Motor neuron (in vitro differentiated cells): ENCODE measurements at regions not wholly inside any gene's neighbourhood (a gene's known extent, or its start where the extent isn't known, plus 50 kb on each side); places are given as distances from the start of the nearest gene placed in this dataset.
"Not testable (repeated sequence)": the region's sequence is repeated elsewhere in the genome, so short reads cannot be mapped to it uniquely, and the experiment has no call there.

Experiments used
- ATAC-seq, 8 experiments: fragments of 200-7000 bp; cut with Tn5 transposase; replicated peaks in 6 of 8; 2 replicates each; pipeline ENCODE4 v1.8.0; 2021; ENCODE audit warnings: mild to moderate bottlenecking in 8 of 8, moderate library complexity in 8 of 8
- H3K27ac ChIP-seq, 2 donors: fragments of 250-450 bp; sonication (Bioruptor Pico); 2 replicates each; pipeline ENCODE4 v1.9.0; 2021; ENCODE audit warnings: antibody characterized with exemption in 2 of 2, mild to moderate bottlenecking in 2 of 2, moderate library complexity in 1 of 2
- H3K4me1 ChIP-seq, 2 donors: fragments of 250-450 bp; sonication (Bioruptor Pico); replicated peaks in 1 of 2; 2 replicates each; pipeline ENCODE4 v1.6.1; 2021; ENCODE audit warnings: antibody characterized with exemption in 2 of 2, mild to moderate bottlenecking in 2 of 2, moderate library complexity in 1 of 2
- H3K4me3 ChIP-seq, 5 donors: fragments of 250-450 bp; sonication (Bioruptor Pico); 2 replicates each; pipeline ENCODE4 v1.9.0; 2021; ENCODE audit warnings: antibody characterized with exemption in 5 of 5, mild to moderate bottlenecking in 5 of 5, moderate library complexity in 4 of 5
- WGBS, 10 experiments: fragments of 450-650 bp; shearing (Covaris generic); methylation state at CpG; one replicate each; pipeline ENCODE4 v1.0.0; 2022; 5-methylcytosine and 5-hydroxymethylcytosine counted together
- in situ Hi-C, 9 experiments: fragments of 400-800 bp; cut with MboI; loops; one replicate each; pipeline ENCODE4 v1.15.0; 2021; ENCODE audit warnings: low sequenced_read_pairs in 9 of 9, low pct_unique_long_range_greater_than_20kb in 2 of 9; ENCODE audit not compliant: unreplicated experiment in 9 of 9

GRCh38 chr1:245008761-245009160 lies 144.4 kb upstream of the HNRNPU start:
- 57 to 100% (median 93%) methylated on average over 1 to 5 of the region's 5 CpGs; no CpG with 5 or more reads in 1 of the 10 experiments for whole genome bisulfite sequencing, 10 experiments
- Histone ChIP-seq H3K27ac (no peak overlapping the region), H3K4me1 (no peaks in the 10 kb centered on the region), H3K4me3 (no peak overlapping the region)
- in situ Hi-C loops, result no loop called here
- ATAC-seq, result no peak

- WGBS, 10 experiments, result 76 to 96% (median 83%) methylated on average over 2 to 5 of the region's 5 CpGs; no CpG with 5 or more reads in 1 of the 10 experiments
- Histone ChIP-seq H3K4me1 (no peaks in the 10 kb centered on the region), H3K4me3 (no peak overlapping the region), H3K27ac (no peak overlapping the region)
- in situ Hi-C loops, result no loop called here
- peak in 2 of 8 experiments; percentile 56 to 62 for ATAC-seq
Measured at GRCh38 chr1:245007852-245008251, 143.5 kb upstream of the HNRNPU start.

GRCh38 chr1:245003246-245003645 lies 138.9 kb upstream of the HNRNPU start:
- Histone ChIP-seq H3K4me3 (no peak overlapping the region), H3K27ac (no peak overlapping the region), H3K4me1 (no peaks in the 10 kb centered on the region)
- in situ Hi-C loops, result no loop called here
- ATAC-seq, result no peak
- WGBS, 10 experiments, result 67 to 100% (median 100%) methylated on average over 1 to 2 of the region's 2 CpGs; no CpG with 5 or more reads in 3 of the 10 experiments

GRCh38 chr1:245001252-245001651 lies 136.9 kb upstream of the HNRNPU start:
- 40 to 100% (median 83%) methylated on average over 1 of the region's 1 CpG; no CpG with 5 or more reads in 4 of the 10 experiments for WGBS, 10 experiments
- in situ Hi-C loops, result no loop called here
- Histone ChIP-seq H3K4me1 (no peaks in the 10 kb centered on the region), H3K27ac (no peak overlapping the region), H3K4me3 (no peak overlapping the region)
- ATAC-seq, result no peak

- Histone ChIP-seq H3K4me3 (no peak overlapping the region), H3K27ac (no peak overlapping the region), H3K4me1 (no peaks in the 10 kb centered on the region)
- no peak for ATAC-seq
- in situ Hi-C loops, result no loop called here
Measured at GRCh38 chr1:245000872-245001188, 136.5 kb upstream of the HNRNPU start.

- not testable (repeated sequence) for H3K27ac ChIP-seq, ATAC-seq, H3K4me1 ChIP-seq, H3K4me3 ChIP-seq
- in situ Hi-C loops, result loop anchor here in 1 of 9 experiments (25.0 kb wide), 1 partner anchor 362 kb away; no protein-coding TSS in a partner anchor
- WGBS, 10 experiments, result 89 to 100% (median 100%) methylated on average over 1 to 3 of the region's 3 CpGs; no CpG with 5 or more reads in 3 of the 10 experiments
Measured at GRCh38 chr1:244999644-245000043, 135.3 kb upstream of the HNRNPU start.

- 47 to 100% (median 86%) methylated on average over 1 of the region's 1 CpG; no CpG with 5 or more reads in 1 of the 10 experiments for WGBS, 10 experiments
- no peak for ATAC-seq
- Histone ChIP-seq H3K4me3 (no peak overlapping the region), H3K27ac (no peak overlapping the region), H3K4me1 (no peaks in the 10 kb centered on the region)
- in situ Hi-C loops, result loop anchor here in 1 of 9 experiments (25.0 kb wide), 1 partner anchor 362 kb away; no protein-coding TSS in a partner anchor
Measured at GRCh38 chr1:244998717-244999346, 134.5 kb upstream of the HNRNPU start.

GRCh38 chr1:244995602-244996400 lies 131.5 kb upstream of the HNRNPU start:
- in situ Hi-C loops, result loop anchor here in 1 of 9 experiments (25.0 kb wide), 1 partner anchor 358 kb away; no protein-coding TSS in a partner anchor
- H3K4me1 ChIP-seq, result no peaks in the 10 kb centered on the region
- no peak overlapping the region for H3K4me3 ChIP-seq
- H3K27ac ChIP-seq, result no peak overlapping the region
- no peak for ATAC-seq
- WGBS, 10 experiments, result 72 to 100% (median 96%) methylated on average over 1 to 11 of the region's 11 CpGs

- no peaks in the 10 kb centered on the region for H3K4me1 ChIP-seq
- no peak for ATAC-seq
- WGBS, 10 experiments, result 0 to 40% (median 14%) methylated on average over 1 of the region's 1 CpG; no CpG with 5 or more reads in 6 of the 10 experiments
- H3K4me3 ChIP-seq, result no peak overlapping the region
- in situ Hi-C loops, result loop anchor here in 1 of 9 experiments (25.0 kb wide), 1 partner anchor 356 kb away; no protein-coding TSS in a partner anchor
- no peak overlapping the region for H3K27ac ChIP-seq
Measured at GRCh38 chr1:244992833-244993232, 128.5 kb upstream of the HNRNPU start.

- H3K27ac ChIP-seq, result no peak overlapping the region
- H3K4me1 ChIP-seq, result no peaks in the 10 kb centered on the region
- in situ Hi-C loops, result loop anchor here in 1 of 9 experiments (25.0 kb wide), 1 partner anchor 353 kb away; no protein-coding TSS in a partner anchor
- 84 to 100% (median 86%) methylated on average over 3 to 7 of the region's 7 CpGs; no CpG with 5 or more reads in 1 of the 10 experiments for WGBS, 10 experiments
- peak in 1 of 8 experiments; percentile 39 for ATAC-seq
- H3K4me3 ChIP-seq, result no peak overlapping the region
Measured at GRCh38 chr1:244989813-244990212, 125.5 kb upstream of the HNRNPU start.

GRCh38 chr1:244988521-244988920 lies 124.2 kb upstream of the HNRNPU start:
- in situ Hi-C loops, result loop anchor here in 1 of 9 experiments (25.0 kb wide), 1 partner anchor 351 kb away; no protein-coding TSS in a partner anchor
- 54 to 100% (median 83%) methylated on average over 1 to 2 of the region's 2 CpGs; no CpG with 5 or more reads in 1 of the 10 experiments for WGBS, 10 experiments
- Histone ChIP-seq H3K27ac (no peak overlapping the region), H3K4me3 (no peak overlapping the region), H3K4me1 (no peaks in the 10 kb centered on the region)
- ATAC-seq, result no peak

- no peak for ATAC-seq
- in situ Hi-C loops, result loop anchor here in 1 of 9 experiments (25.0 kb wide), 1 partner anchor 343 kb away; no protein-coding TSS in a partner anchor
- no peak overlapping the region for H3K27ac ChIP-seq
- 8 to 100% (median 96%) methylated on average over 1 to 7 of the region's 7 CpGs for WGBS, 10 experiments
- no peaks in the 10 kb centered on the region for H3K4me1 ChIP-seq
- H3K4me3 ChIP-seq, result no peak overlapping the region
Measured at GRCh38 chr1:244980605-244981004, 116.3 kb upstream of the HNRNPU start.

GRCh38 chr1:244974550-244974949 lies 110.2 kb upstream of the HNRNPU start:
- H3K27ac ChIP-seq, result no peak overlapping the region
- 66 to 97% (median 82%) methylated on average over 1 to 8 of the region's 8 CpGs for WGBS, 10 experiments
- H3K4me1 ChIP-seq, result peaks cover 5% of the 10 kb centered on the region in 2 donors
- no peak overlapping the region for H3K4me3 ChIP-seq
- no peak for ATAC-seq
- in situ Hi-C loops, result no loop called here
